ENCODE measurements at regions not wholly inside any gene's neighbourhood (a gene's known extent, or its start where the extent isn't known, plus 50 kb on each side); places are given as distances from the start of the nearest gene placed in this dataset.

DNA sequence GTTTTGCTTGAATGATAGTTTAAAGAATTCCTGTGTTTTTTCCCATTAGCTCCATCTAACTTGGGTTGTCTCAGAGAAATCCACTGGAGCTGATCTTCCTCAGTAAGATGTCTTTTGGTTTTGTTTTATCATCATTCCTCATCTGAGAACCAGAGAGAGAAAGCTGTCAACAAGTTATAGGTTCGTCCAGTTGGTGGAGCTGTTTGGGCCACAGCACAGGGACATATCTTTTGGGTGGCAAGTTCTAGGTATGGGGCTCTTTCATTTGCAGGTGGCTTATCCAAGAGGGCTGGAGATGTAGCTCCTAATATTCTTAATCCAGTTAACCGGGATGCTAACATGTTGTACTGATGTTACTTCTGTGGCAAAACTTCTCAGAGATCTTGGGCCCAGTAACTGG lies 174.2 kb downstream of the KCNRG start:
- ATAC-seq (ENCODE audit: low FRiP score) (no peak), DNase-seq (ENCODE audit: low spot score) (no peak)
- TF ChIP-seq CTCF (IDR thresholded peaks at IDR 0.05): no peak

- DNase-seq (ENCODE audit: low spot score): no peak
- no peak for TF ChIP-seq CTCF (IDR thresholded peaks at IDR 0.05)
- no peak for ATAC-seq (ENCODE audit: low FRiP score)
Measured at GRCh38 chr13:50191004-50191403, 175.8 kb downstream of the KCNRG start.

DNA sequence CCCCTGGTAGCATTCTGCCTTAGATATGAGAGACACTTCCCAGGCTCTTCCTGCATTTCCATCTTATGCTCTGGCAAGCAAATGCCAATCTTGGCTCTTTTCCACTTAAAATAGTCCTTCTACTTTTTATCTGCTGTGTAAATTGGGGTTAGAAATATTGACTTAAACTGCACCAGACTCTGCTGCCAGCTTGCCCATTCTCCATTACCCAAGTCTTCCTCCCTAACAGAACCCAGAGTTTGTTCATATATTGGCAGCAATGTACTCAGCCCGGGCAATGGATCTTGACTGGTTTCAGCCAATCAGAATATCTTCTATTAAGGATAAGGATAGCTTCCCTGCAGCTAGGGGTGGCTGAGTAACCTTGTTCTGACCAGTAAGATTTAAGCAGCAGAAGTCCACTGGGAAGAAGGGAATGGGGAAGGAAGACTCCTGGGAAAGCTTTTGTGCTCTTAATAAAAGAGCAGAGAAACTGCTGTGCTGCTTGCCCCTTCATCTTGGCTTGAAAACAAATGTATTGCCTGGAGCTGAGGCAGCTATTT lies 177.1 kb downstream of the KCNRG start:
- ATAC-seq (ENCODE audit: low FRiP score) (no peak), DNase-seq (ENCODE audit: low spot score) (no peak)
- no peak for TF ChIP-seq CTCF (IDR thresholded peaks at IDR 0.05)

- no peak for TF ChIP-seq CTCF (IDR thresholded peaks at IDR 0.05)
- no peak for ATAC-seq (ENCODE audit: low FRiP score)
- DNase-seq (ENCODE audit: low spot score): no peak
Measured at GRCh38 chr13:50195045-50195444, 179.8 kb downstream of the KCNRG start.

- ATAC-seq (ENCODE audit: low FRiP score) (no peak), DNase-seq (ENCODE audit: low spot score) (no peak)
- no peak for TF ChIP-seq CTCF (IDR thresholded peaks at IDR 0.05)
Measured at GRCh38 chr13:50196118-50196517, 180.9 kb downstream of the KCNRG start.

DNA sequence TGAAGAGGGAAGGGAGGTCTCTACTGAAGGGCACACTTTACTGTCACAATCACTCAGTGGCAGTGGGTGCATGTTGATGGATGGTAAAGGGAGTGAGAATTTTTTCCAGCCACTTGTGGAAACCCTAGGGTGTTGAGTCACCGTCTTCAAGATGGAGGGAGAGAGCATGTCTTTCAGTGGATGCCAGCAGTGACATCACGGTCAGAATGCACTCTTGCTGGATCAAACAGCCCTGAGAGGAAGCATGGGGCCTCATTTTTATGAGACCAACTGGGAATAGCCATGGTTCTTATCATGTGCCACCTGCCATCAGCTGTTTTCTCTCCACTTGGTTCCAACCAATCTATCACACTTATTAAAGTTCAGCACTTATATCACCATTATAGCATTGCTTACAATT lies 182.5 kb downstream of the KCNRG start:
- ATAC-seq (ENCODE audit: low FRiP score) (no peak), DNase-seq (ENCODE audit: low spot score) (no peak)
- no peak for TF ChIP-seq CTCF (IDR thresholded peaks at IDR 0.05)

GRCh38 chr13:50198508-50198907 lies 183.3 kb downstream of the KCNRG start:
- DNase-seq (ENCODE audit: low spot score) (no peak), ATAC-seq (ENCODE audit: low FRiP score) (no peak)
- no peak for TF ChIP-seq CTCF (IDR thresholded peaks at IDR 0.05)
